GM12891 (cell line): ENCODE measurements at regions not wholly inside any gene's neighbourhood (a gene's known extent, or its start where the extent isn't known, plus 50 kb on each side); places are given as distances from the start of the nearest gene placed in this dataset.

Experiments used
- DNase-seq: peaks from one replicate; pipeline ENCODE4 v3.0.0; 2011; ENCODE audit warnings: low spot score; ENCODE audit not compliant: insufficient read length
- FAIRE-seq: peaks from 2 replicates; lab custom pipeline; 2011; peaks lifted over from hg19 to GRCh38; lab: Jason Lieb, UNC
- PAX5 ChIP-seq: IDR thresholded peaks from 2 replicates; pipeline ENCODE4 v1.6.1; 2011; ENCODE audit warnings: low read length, moderate library complexity, mild to moderate bottlenecking; ENCODE audit not compliant: insufficient read depth, severe bottlenecking
- POLR2A ChIP-seq: IDR thresholded peaks from 2 replicates; pipeline ENCODE4 v1.6.1; 2011; ENCODE audit warnings: low read depth, low read length, control low read depth
- POLR2AphosphoS5 ChIP-seq: IDR thresholded peaks from 2 replicates; pipeline ENCODE4 v1.6.1; 2011; ENCODE audit warnings: low read depth, low read length, control low read depth
- POU2F2 ChIP-seq: IDR thresholded peaks from 2 replicates; pipeline ENCODE4 v1.6.1; 2011; ENCODE audit warnings: low read depth, mild to moderate bottlenecking, control low read depth, low read length, moderate library complexity
- SPI1 ChIP-seq: IDR thresholded peaks from 2 replicates; pipeline ENCODE4 v1.6.1; 2011; ENCODE audit warnings: low read depth, low read length, control low read depth
- TAF1 ChIP-seq: IDR thresholded peaks from 2 replicates; pipeline ENCODE4 v1.6.1; 2011; ENCODE audit warnings: low read depth, low read length, control low read depth

DNA sequence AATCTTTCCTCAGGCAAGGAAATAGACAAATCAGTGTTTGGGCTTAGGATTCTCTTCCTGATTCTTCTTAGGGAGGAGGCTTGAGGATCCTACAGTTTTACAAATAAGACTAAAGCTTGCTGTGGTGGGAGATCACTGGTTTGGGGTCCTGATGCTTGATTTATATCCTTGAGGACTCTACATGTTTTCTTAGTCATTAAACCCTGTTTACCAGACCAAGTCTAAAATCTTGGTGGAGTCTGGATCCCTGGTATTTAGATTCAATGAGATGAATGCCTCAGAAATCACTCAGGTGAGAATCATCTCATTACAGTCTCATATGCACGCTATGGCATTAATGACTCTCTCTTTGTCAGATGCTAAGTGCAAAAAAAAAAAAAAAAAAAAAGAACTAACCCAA is 304.3 kb upstream of the SALL1 start:
- no peak for FAIRE-seq
- TF ChIP-seq TAF1: no peak
- TF ChIP-seq POLR2AphosphoS5: no peak
- no peak for TF ChIP-seq POLR2A
- TF ChIP-seq SPI1: no peak
- no peak for TF ChIP-seq POU2F2
- TF ChIP-seq PAX5: no peak
- DNase-seq: no peak

- FAIRE-seq: no peak
- no peak for DNase-seq
- TF ChIP-seq POLR2AphosphoS5: no peak
- no peak for TF ChIP-seq POU2F2
- no peak for TF ChIP-seq SPI1
- no peak for TF ChIP-seq POLR2A
- no peak for TF ChIP-seq TAF1
- no peak for TF ChIP-seq PAX5
Measured at GRCh38 chr16:51453251-51453650, 302.2 kb upstream of the SALL1 start.

GRCh38 chr16:51450909-51451308 is 299.8 kb upstream of the SALL1 start:
- TF ChIP-seq POU2F2: no peak
- TF ChIP-seq POLR2AphosphoS5: no peak
- TF ChIP-seq TAF1: no peak
- TF ChIP-seq POLR2A: no peak
- no peak for DNase-seq
- FAIRE-seq: no peak

DNA sequence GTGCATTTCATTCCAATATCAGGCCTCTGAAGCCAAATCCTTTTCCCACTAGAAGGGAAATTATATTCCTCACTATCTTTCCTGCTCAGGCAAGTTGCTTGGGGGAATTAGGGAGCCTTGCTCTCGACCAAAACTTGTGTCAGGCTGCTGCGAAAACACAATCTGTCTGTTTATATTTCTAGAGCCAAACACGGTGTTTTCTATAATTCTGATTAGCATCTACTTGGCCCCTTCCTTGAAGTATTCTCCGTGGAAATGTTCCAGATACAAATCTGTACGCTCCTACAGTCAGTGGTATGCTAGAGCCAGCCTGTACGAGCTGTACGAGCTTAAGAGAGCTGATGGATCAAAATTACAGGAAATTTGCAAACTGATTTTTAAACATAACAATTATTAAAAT is 299.3 kb upstream of the SALL1 start:
- DNase-seq: no peak
- no peak for FAIRE-seq
- TF ChIP-seq SPI1 (no peak), POLR2AphosphoS5 (no peak), TAF1 (no peak), PAX5 (no peak), POLR2A (no peak), POU2F2 (no peak)

GRCh38 chr16:51449441-51449840 is 298.4 kb upstream of the SALL1 start:
- no peak for DNase-seq
- TF ChIP-seq SPI1 (no peak), POLR2AphosphoS5 (no peak), PAX5 (no peak), TAF1 (no peak), POU2F2 (no peak)
- FAIRE-seq: no peak

DNA sequence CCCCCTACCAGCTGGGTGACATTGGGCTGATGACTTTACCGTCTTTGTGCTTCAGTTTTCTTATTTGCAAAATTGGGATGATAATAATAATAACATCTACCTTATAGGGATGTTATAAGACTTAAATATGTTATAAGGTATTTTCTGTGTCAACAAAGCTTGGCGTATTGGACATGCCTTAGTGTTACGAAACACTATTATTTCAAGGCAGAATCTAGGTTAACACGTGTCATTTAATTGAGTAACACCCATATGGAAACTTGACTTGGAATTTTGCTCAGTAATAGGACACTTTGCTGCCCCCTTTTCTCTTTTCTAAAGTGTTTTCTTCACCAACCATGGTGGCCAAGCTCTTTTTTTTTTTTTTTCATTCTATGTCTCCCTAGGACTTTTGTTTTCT is 294.2 kb upstream of the SALL1 start:
- no peak for DNase-seq
- FAIRE-seq: no peak
- no peak for TF ChIP-seq POU2F2
- no peak for TF ChIP-seq POLR2A
- TF ChIP-seq TAF1: no peak
- TF ChIP-seq SPI1: no peak
- TF ChIP-seq PAX5: no peak
- no peak for TF ChIP-seq POLR2AphosphoS5

DNA sequence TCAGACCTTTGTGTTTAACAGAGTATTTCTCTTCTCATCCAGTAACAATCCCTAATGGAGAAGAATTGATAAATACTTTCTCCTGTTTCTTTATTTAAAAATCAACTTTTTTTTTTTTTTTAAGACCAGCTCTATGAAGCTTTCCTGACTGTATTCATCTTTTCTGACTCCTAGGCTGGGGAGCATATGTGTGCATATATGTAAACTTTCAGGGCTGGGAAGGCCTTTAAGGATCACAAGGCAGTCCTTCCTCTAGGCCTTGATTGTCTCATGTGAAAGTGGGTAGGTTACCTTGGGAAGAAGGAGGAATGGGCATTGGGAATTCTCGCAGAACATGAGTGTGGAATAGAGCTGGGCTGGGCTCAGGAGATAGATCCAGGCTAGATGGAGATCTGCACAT is 292.9 kb upstream of the SALL1 start:
- FAIRE-seq (no peak), DNase-seq (no peak)
- TF ChIP-seq POLR2AphosphoS5 (no peak), SPI1 (no peak), POLR2A (no peak), PAX5 (no peak), POU2F2 (no peak), TAF1 (no peak)

DNA sequence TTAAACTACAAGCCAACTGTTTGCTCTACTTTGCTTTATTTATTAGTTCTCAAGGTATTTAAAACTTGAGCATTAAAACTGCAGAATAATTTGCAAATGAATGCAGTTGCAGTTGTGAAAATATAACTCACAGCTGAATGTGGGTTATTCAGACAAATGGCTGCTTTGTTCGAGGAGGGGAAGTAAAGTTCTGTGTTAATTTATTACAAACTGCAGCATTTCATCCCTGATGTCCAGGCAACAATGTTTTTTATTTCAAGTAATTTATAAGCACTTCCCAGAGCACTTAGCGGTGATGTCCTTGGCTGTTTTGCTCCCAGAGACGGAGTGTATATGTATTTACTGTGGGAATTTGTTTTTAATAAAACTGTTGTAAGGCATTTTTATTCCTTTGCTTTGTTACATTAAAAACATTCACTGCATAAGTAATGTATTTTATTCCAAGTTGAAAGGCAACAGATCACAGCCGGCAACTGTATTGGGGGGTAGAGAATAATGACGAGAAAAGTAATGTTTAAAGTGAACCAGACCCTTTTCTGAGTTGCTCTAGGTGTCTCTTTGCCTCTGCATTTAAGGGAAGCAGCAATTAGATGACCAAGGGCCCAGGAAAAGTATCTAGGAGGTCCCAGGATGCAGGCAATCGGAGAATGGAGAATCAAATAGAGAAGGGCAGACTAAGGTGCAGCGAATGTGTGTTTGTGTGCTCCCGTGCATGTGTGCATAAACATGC is 291.2 kb upstream of the SALL1 start:
- FAIRE-seq (no peak), DNase-seq (no peak)
- no peak for TF ChIP-seq TAF1
- TF ChIP-seq POU2F2: no peak
- TF ChIP-seq SPI1: no peak
- TF ChIP-seq POLR2AphosphoS5: no peak

- DNase-seq (no peak), FAIRE-seq (no peak)
- TF ChIP-seq POU2F2 (no peak), PAX5 (no peak), POLR2A (no peak), TAF1 (no peak), SPI1 (no peak), POLR2AphosphoS5 (no peak)
Measured at GRCh38 chr16:51440131-51440889, 289.2 kb upstream of the SALL1 start.

DNA sequence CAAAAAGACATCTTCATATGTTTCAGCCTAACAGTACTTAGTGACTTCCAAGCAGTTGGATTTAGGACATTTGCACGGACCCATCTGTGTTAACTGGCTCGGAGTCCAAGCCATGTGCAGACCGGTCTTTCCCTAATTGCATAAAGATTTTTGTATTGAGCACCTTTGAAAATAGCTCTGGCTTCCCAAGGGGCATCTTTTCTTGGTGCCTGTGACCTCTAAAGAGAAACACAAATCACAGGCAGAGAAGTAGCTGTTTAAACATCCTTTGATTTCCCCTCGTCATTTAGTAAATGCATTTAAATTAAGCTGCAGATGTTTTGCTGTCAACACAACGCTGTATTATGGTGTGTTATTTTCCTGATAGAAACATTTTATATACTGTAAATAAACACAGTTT is 288.2 kb upstream of the SALL1 start:
- TF ChIP-seq POU2F2 (no peak), POLR2A (no peak), SPI1 (no peak), PAX5 (no peak), POLR2AphosphoS5 (no peak), TAF1 (no peak)
- DNase-seq: no peak
- no peak for FAIRE-seq
